GM12873 (cell line): ENCODE measurements at regions not wholly inside any gene's neighbourhood (a gene's known extent, or its start where the extent isn't known, plus 50 kb on each side); places are given as distances from the start of the nearest gene placed in this dataset.

Source experiments
- CTCF ChIP-seq: IDR thresholded peaks from 2 replicates; pipeline ENCODE4 v1.5.1; 2012; ENCODE audit warnings: low read depth, mild to moderate bottlenecking, moderate library complexity, low read length, control low read depth; ENCODE audit not compliant: insufficient read depth; ENCODE audit errors: missing control alignments

GRCh38 chr4:170274616-170275015 is 184.9 kb upstream of the AADAT start:
- no peak for TF ChIP-seq CTCF

GRCh38 chr4:170272959-170273358 is 183.2 kb upstream of the AADAT start:
- TF ChIP-seq CTCF = no peak

- TF ChIP-seq CTCF = no peak
These were observed 182.0 kb upstream of the AADAT start for GRCh38 chr4:170271723-170272122.

- no peak for TF ChIP-seq CTCF
These were observed 180.9 kb upstream of the AADAT start for GRCh38 chr4:170270628-170271027.

- TF ChIP-seq CTCF = no peak
These were observed 180.2 kb upstream of the AADAT start for GRCh38 chr4:170269950-170270349.

GRCh38 chr4:170259631-170260153 is 169.9 kb upstream of the AADAT start:
- peak; percentile 91 for TF ChIP-seq CTCF

GRCh38 chr4:170256807-170257206 is 167.1 kb upstream of the AADAT start:
- no peak for TF ChIP-seq CTCF
